ENCODE measurements at regions not wholly inside any gene's neighbourhood (a gene's known extent, or its start where the extent isn't known, plus 50 kb on each side); places are given as distances from the start of the nearest gene placed in this dataset.

GRCh38 chr1:213618094-213618493 is 369.7 kb upstream of the PROX1 start:
- Histone ChIP-seq H3K79me2 (ENCODE audit: control insufficient read depth, low read length) (no peaks in the 10 kb centered on the region), H3K9me2 (replicated peaks; ENCODE audit: control insufficient read depth, low read length) (no peaks in the 10 kb centered on the region), H3K36me3 (ENCODE audit: control insufficient read depth, low read length) (no peaks in the 10 kb centered on the region), H3K27me3 (ENCODE audit: control insufficient read depth, low read length) (peaks cover 3% of the 10 kb centered on the region; the same call in 1 of the 2 replicates), H3K27ac (ENCODE audit: low read depth, low read length) (no peak overlapping the region), H3F3A (ENCODE audit: control insufficient read depth, insufficient read depth) (no peaks in the 10 kb centered on the region), H4K20me1 (ENCODE audit: control insufficient read depth, insufficient read depth, low read depth, low read length) (no peaks in the 10 kb centered on the region), H3K4me2 (ENCODE audit: low read length) (no peak overlapping the region), H3K9me3 (ENCODE audit: control insufficient read depth, insufficient read depth, low read length) (no peaks in the 10 kb centered on the region), H3K4me1 (ENCODE audit: control insufficient read depth, low read length) (no peaks in the 10 kb centered on the region), H3K4me3 (ENCODE audit: low read length) (no peak overlapping the region)
- TF ChIP-seq, protein P1, sequence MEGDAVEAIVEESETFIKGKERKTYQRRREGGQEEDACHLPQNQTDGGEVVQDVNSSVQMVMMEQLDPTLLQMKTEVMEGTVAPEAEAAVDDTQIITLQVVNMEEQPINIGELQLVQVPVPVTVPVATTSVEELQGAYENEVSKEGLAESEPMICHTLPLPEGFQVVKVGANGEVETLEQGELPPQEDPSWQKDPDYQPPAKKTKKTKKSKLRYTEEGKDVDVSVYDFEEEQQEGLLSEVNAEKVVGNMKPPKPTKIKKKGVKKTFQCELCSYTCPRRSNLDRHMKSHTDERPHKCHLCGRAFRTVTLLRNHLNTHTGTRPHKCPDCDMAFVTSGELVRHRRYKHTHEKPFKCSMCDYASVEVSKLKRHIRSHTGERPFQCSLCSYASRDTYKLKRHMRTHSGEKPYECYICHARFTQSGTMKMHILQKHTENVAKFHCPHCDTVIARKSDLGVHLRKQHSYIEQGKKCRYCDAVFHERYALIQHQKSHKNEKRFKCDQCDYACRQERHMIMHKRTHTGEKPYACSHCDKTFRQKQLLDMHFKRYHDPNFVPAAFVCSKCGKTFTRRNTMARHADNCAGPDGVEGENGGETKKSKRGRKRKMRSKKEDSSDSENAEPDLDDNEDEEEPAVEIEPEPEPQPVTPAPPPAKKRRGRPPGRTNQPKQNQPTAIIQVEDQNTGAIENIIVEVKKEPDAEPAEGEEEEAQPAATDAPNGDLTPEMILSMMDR (IDR thresholded peaks at IDR 0.05; ENCODE audit: low read depth, low read length, poor library complexity, severe bottlenecking): no peak
- no peak for TF ChIP-seq EZH2phosphoT487 (IDR thresholded peaks at IDR 0.05; ENCODE audit: borderline replicate concordance, low read length)

DNA sequence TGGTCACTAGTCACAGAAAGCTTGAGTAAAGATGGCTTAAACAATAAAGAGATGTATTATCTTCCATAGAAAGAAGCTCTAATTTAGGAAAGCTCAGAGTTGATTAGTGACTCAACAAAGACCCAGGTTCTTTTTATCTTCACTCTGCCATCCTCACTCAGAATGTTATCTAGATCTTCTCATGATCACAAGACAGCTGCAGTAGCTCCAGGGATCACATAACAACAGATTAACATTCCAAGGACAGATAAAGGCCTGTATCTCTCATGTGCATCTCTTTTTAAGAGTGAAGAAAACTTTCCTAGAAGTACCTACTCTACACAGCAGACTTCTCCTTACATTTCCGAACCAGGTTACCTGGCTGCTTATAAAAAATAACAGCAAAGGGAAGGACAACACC is 368.7 kb upstream of the PROX1 start:
- Histone ChIP-seq H3K4me2 (ENCODE audit: low read length) (no peak overlapping the region), H3K4me3 (ENCODE audit: low read length) (no peak overlapping the region), H3K4me1 (ENCODE audit: control insufficient read depth, low read length) (no peaks in the 10 kb centered on the region), H3K27me3 (ENCODE audit: control insufficient read depth, low read length) (peaks cover 3% of the 10 kb centered on the region; the same call in 1 of the 2 replicates), H3K9me3 (ENCODE audit: control insufficient read depth, insufficient read depth, low read length) (no peaks in the 10 kb centered on the region), H4K20me1 (ENCODE audit: control insufficient read depth, insufficient read depth, low read depth, low read length) (no peaks in the 10 kb centered on the region), H3K27ac (ENCODE audit: low read depth, low read length) (no peak overlapping the region), H3K9me2 (replicated peaks; ENCODE audit: control insufficient read depth, low read length) (no peaks in the 10 kb centered on the region), H3F3A (ENCODE audit: control insufficient read depth, insufficient read depth) (no peaks in the 10 kb centered on the region), H3K79me2 (ENCODE audit: control insufficient read depth, low read length) (no peaks in the 10 kb centered on the region), H3K36me3 (ENCODE audit: control insufficient read depth, low read length) (no peaks in the 10 kb centered on the region)
- no peak for TF ChIP-seq EZH2phosphoT487 (IDR thresholded peaks at IDR 0.05; ENCODE audit: borderline replicate concordance, low read length)
- TF ChIP-seq, protein P1 (IDR thresholded peaks at IDR 0.05; ENCODE audit: low read depth, low read length, poor library complexity, severe bottlenecking): no peak

DNA sequence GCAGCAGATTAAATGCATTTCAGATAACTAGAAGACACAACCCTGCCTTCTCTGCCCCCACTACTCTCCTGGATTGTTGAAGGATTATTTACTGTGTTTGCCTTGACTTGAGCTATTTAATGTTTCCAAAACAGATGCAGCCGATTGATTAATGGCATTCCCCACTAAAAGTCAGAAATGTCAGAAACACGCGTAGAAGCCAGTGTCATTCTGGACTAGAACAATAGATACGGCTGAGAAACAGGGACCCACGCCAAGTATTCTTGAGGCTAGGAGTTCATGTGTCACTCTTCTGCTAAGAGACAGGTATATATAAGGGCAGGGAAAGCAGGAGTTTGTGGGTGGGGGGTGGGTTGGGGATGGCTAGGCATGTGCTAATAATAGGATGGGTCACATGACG is 366.7 kb upstream of the PROX1 start:
- H3K27me3 ChIP-seq (ENCODE audit: control insufficient read depth, low read length): no peaks in the 10 kb centered on the region
- no peaks in the 10 kb centered on the region for H3K9me2 ChIP-seq (replicated peaks; ENCODE audit: control insufficient read depth, low read length)
- H3K79me2 ChIP-seq (ENCODE audit: control insufficient read depth, low read length): no peaks in the 10 kb centered on the region
- no peak overlapping the region for H3K4me3 ChIP-seq (ENCODE audit: low read length)
- no peaks in the 10 kb centered on the region for H3K4me1 ChIP-seq (ENCODE audit: control insufficient read depth, low read length)
- no peaks in the 10 kb centered on the region for H3K36me3 ChIP-seq (ENCODE audit: control insufficient read depth, low read length)
- TF ChIP-seq, protein P1 (IDR thresholded peaks at IDR 0.05; ENCODE audit: low read depth, low read length, poor library complexity, severe bottlenecking): no peak
- no peak for TF ChIP-seq EZH2phosphoT487 (IDR thresholded peaks at IDR 0.05; ENCODE audit: borderline replicate concordance, low read length)
- H4K20me1 ChIP-seq (ENCODE audit: control insufficient read depth, insufficient read depth, low read depth, low read length): no peaks in the 10 kb centered on the region
- no peaks in the 10 kb centered on the region for H3F3A ChIP-seq (ENCODE audit: control insufficient read depth, insufficient read depth)
- H3K4me2 ChIP-seq (ENCODE audit: low read length): no peak overlapping the region
- H3K27ac ChIP-seq (ENCODE audit: low read depth, low read length): no peak overlapping the region
- H3K9me3 ChIP-seq (ENCODE audit: control insufficient read depth, insufficient read depth, low read length): no peaks in the 10 kb centered on the region
